GM23338 (cell line): ENCODE measurements at regions not wholly inside any gene's neighbourhood (a gene's known extent, or its start where the extent isn't known, plus 50 kb on each side); places are given as distances from the start of the nearest gene placed in this dataset.

Source experiments
- CREB1 ChIP-seq: fragments of 250-450 bp; sonication (Bioruptor Pico); IDR thresholded peaks from 2 replicates; pipeline ENCODE4 v1.5.0; 2020; ENCODE audit warnings: low read depth, mild to moderate bottlenecking, moderate library complexity
- EZH2 ChIP-seq: fragments of 200-600 bp; sonication (generic); IDR thresholded peaks from one replicate; pipeline ENCODE4 v1.8.0; 2017; ENCODE audit warnings: antibody characterized with exemption, mild to moderate bottlenecking, low read depth; ENCODE audit not compliant: unreplicated experiment
- EZH2phosphoT487 ChIP-seq: fragments of 200-600 bp; sonication (generic); IDR thresholded peaks from one replicate; pipeline ENCODE4 v1.8.1; 2018; ENCODE audit warnings: antibody characterized with exemption; ENCODE audit not compliant: unreplicated experiment
- JUNB ChIP-seq: IDR thresholded peaks from one replicate; pipeline ENCODE4 v1.6.1; 2016; ENCODE audit warnings: antibody characterized with exemption; ENCODE audit not compliant: unreplicated experiment
- NANOG ChIP-seq: IDR thresholded peaks from 2 replicates; pipeline ENCODE4 v1.6.1; 2016; ENCODE audit warnings: antibody characterized with exemption, borderline replicate concordance
- POLR2AphosphoS5 ChIP-seq: IDR thresholded peaks from 2 replicates; pipeline ENCODE4 v1.6.1; 2016; ENCODE audit warnings: antibody characterized with exemption, low read depth
- STAT1 ChIP-seq: IDR thresholded peaks from one replicate; pipeline ENCODE4 v1.6.1; 2016; ENCODE audit warnings: antibody characterized with exemption; ENCODE audit not compliant: unreplicated experiment
- ZNF114 ChIP-seq: fragments of 250-450 bp; sonication (Bioruptor Pico); IDR thresholded peaks from 2 replicates; pipeline ENCODE4 v1.5.0; 2020; ENCODE audit warnings: mild to moderate bottlenecking, moderate library complexity
- ZNF331 ChIP-seq: fragments of 250-450 bp; sonication (Bioruptor Pico); IDR thresholded peaks from 2 replicates; pipeline ENCODE4 v1.5.0; 2020; ENCODE audit warnings: low read depth, mild to moderate bottlenecking, moderate library complexity
- TF ChIP-seq, protein P1 (sequence below), 2 experiments: fragments of 200-600 bp in 1 of 2; sonication (generic) in 1 of 2; conservative IDR thresholded peaks; 2 replicates each; pipeline versions ENCODE4 v1.5.1 to v1.6.1; 2016 to 2017; ENCODE audit warnings: antibody characterized with exemption in 2 of 2, low read depth in 2 of 2, mild to moderate bottlenecking in 2 of 2, moderate library complexity in 1 of 2
- TF ChIP-seq, protein P2 (sequence below): IDR thresholded peaks from 2 replicates; pipeline ENCODE4 v1.6.1; 2016; ENCODE audit warnings: antibody characterized with exemption
- TF ChIP-seq, protein P3 (sequence below): IDR thresholded peaks from one replicate; pipeline ENCODE4 v1.6.1; 2018; ENCODE audit warnings: antibody characterized with exemption; ENCODE audit not compliant: unreplicated experiment

DNA sequence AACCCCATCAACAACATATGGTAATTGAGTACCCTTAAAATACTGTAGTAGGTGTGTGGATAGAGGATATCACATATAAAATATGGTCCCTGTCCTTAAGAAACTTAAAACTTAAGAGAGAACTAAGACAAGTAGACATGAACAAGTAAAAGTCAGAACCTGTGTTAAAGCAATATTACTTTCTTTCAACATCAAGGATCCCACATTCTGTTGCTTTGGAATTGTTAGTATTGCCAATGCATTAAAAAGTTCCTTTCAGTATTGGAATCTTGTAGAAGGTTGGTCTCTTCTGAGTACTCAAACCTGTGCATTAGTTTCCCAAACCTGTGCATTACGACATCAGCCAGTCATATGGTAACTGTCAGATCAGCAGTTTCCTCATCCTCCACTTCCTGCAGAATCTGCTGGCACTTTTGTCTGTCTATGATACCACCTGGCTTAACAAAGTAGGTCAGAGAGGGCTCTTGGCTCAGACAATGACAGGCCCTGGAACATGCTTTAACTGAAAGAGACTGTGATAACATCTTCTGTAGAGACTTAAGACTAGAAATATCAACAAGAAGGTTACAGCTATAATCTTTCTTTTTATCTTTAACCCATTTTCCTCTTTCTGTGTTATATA is 56.5 kb downstream of the CCDC71L start:
- TF ChIP-seq, protein P1, sequence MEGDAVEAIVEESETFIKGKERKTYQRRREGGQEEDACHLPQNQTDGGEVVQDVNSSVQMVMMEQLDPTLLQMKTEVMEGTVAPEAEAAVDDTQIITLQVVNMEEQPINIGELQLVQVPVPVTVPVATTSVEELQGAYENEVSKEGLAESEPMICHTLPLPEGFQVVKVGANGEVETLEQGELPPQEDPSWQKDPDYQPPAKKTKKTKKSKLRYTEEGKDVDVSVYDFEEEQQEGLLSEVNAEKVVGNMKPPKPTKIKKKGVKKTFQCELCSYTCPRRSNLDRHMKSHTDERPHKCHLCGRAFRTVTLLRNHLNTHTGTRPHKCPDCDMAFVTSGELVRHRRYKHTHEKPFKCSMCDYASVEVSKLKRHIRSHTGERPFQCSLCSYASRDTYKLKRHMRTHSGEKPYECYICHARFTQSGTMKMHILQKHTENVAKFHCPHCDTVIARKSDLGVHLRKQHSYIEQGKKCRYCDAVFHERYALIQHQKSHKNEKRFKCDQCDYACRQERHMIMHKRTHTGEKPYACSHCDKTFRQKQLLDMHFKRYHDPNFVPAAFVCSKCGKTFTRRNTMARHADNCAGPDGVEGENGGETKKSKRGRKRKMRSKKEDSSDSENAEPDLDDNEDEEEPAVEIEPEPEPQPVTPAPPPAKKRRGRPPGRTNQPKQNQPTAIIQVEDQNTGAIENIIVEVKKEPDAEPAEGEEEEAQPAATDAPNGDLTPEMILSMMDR (conservative IDR thresholded peaks at IDR 0.05; ENCODE audit: low read depth in 2 of 2), result no peak
- TF ChIP-seq EZH2, result no peak
- TF ChIP-seq EZH2phosphoT487, result no peak
- TF ChIP-seq POLR2AphosphoS5, result no peak
- no peak for TF ChIP-seq CREB1 (CRISPR knock-in tag)
- no peak for TF ChIP-seq ZNF114 (CRISPR knock-in tag)
- TF ChIP-seq, protein P2, sequence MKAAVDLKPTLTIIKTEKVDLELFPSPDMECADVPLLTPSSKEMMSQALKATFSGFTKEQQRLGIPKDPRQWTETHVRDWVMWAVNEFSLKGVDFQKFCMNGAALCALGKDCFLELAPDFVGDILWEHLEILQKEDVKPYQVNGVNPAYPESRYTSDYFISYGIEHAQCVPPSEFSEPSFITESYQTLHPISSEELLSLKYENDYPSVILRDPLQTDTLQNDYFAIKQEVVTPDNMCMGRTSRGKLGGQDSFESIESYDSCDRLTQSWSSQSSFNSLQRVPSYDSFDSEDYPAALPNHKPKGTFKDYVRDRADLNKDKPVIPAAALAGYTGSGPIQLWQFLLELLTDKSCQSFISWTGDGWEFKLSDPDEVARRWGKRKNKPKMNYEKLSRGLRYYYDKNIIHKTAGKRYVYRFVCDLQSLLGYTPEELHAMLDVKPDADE, result no peak
- TF ChIP-seq STAT1, result no peak
- no peak for TF ChIP-seq ZNF331 (CRISPR knock-in tag)
- TF ChIP-seq JUNB, result no peak
- TF ChIP-seq, protein P3, sequence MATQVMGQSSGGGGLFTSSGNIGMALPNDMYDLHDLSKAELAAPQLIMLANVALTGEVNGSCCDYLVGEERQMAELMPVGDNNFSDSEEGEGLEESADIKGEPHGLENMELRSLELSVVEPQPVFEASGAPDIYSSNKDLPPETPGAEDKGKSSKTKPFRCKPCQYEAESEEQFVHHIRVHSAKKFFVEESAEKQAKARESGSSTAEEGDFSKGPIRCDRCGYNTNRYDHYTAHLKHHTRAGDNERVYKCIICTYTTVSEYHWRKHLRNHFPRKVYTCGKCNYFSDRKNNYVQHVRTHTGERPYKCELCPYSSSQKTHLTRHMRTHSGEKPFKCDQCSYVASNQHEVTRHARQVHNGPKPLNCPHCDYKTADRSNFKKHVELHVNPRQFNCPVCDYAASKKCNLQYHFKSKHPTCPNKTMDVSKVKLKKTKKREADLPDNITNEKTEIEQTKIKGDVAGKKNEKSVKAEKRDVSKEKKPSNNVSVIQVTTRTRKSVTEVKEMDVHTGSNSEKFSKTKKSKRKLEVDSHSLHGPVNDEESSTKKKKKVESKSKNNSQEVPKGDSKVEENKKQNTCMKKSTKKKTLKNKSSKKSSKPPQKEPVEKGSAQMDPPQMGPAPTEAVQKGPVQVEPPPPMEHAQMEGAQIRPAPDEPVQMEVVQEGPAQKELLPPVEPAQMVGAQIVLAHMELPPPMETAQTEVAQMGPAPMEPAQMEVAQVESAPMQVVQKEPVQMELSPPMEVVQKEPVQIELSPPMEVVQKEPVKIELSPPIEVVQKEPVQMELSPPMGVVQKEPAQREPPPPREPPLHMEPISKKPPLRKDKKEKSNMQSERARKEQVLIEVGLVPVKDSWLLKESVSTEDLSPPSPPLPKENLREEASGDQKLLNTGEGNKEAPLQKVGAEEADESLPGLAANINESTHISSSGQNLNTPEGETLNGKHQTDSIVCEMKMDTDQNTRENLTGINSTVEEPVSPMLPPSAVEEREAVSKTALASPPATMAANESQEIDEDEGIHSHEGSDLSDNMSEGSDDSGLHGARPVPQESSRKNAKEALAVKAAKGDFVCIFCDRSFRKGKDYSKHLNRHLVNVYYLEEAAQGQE, result no peak
- TF ChIP-seq NANOG, result no peak
